B cell (primary cell): ENCODE measurements at regions not wholly inside any gene's neighbourhood (a gene's known extent, or its start where the extent isn't known, plus 50 kb on each side); places are given as distances from the start of the nearest gene placed in this dataset.

ENCODE experiments used
- ATAC-seq: fragments of 200-7000 bp; cut with Tn5 transposase; one replicate; pipeline ENCODE4 v1.10.0; 2021; ENCODE audit warnings: low read depth, mild to moderate bottlenecking, moderate number of reproducible peaks, moderate library complexity
- CTCF ChIA-PET: fragments of 350-600 bp; sonication (Branson Sonifier 250); formaldehyde crosslinking; loops from one replicate; lab custom pipeline; 2021; ENCODE audit warnings: antibody characterized with exemption, inconsistent platforms; lab: Charles Lee
- POLR2A ChIA-PET: fragments of 350-600 bp; sonication (Branson Sonifier 250); formaldehyde crosslinking; loops from one replicate; lab custom pipeline; 2021; ENCODE audit warnings: antibody characterized with exemption; lab: Charles Lee
- DNase-seq: peaks from one replicate; pipeline ENCODE4 v3.0.0; 2013
- H2AFZ ChIP-seq: 2 replicates; pipeline ENCODE4 v1.6.1; 2012; ENCODE audit warnings: mild to moderate bottlenecking, low read depth, low read length; ENCODE audit not compliant: insufficient read depth, poor library complexity, severe bottlenecking
- H3K27ac ChIP-seq, 2 donors: 1 replicate in 1 of 2; 2 replicates in 1 of 2; pipeline ENCODE4 v1.5.1; 2012 to 2013; ENCODE audit warnings: low read length in 2 of 2, mild to moderate bottlenecking in 2 of 2, moderate library complexity in 1 of 2
- H3K27me3 ChIP-seq, 4 experiments: fragments of 200-600 bp in 1 of 4; sonication (generic) in 1 of 4; replicated peaks in 1 of 4; 1 replicate in 2 of 4; 2 replicates in 2 of 4; pipeline versions ENCODE4 v1.6.1 to v1.7.0; 2013 to 2016; ENCODE audit warnings: low read length in 3 of 4, mild to moderate bottlenecking in 2 of 4, mixed read lengths in 1 of 4, moderate library complexity in 1 of 4; ENCODE audit not compliant: insufficient read depth in 4 of 4, control insufficient read depth in 3 of 4; ENCODE audit errors: control extremely low read depth in 1 of 4
- H3K36me3 ChIP-seq, 2 experiments: replicated peaks in 1 of 2; 1 replicate in 1 of 2; 2 replicates in 1 of 2; pipeline versions ENCODE4 v1.6.1 to v1.7.1; 2013; ENCODE audit warnings: low read length in 1 of 2; ENCODE audit not compliant: insufficient read depth in 2 of 2, control insufficient read depth in 1 of 2; ENCODE audit errors: control extremely low read depth in 1 of 2, extremely low read depth in 1 of 2
- H3K4me1 ChIP-seq, 2 donors: fragments of 200-600 bp in 1 of 2; sonication (generic) in 1 of 2; 1 replicate in 1 of 2; 2 replicates in 1 of 2; pipeline versions ENCODE4 v1.5.1 to v1.6.1; 2013 to 2017; ENCODE audit warnings: low read length in 2 of 2; ENCODE audit not compliant: control insufficient read depth in 2 of 2, insufficient read depth in 2 of 2
- H3K4me2 ChIP-seq: replicated peaks from 2 replicates; pipeline ENCODE3; 2012; ENCODE audit warnings: mild to moderate bottlenecking, low read depth, low read length; ENCODE audit not compliant: poor library complexity, severe bottlenecking
- H3K4me3 ChIP-seq, 5 experiments: fragments of 200-600 bp in 1 of 5; sonication (generic) in 1 of 5; 1 replicate in 3 of 5; 2 replicates in 2 of 5; pipeline versions ENCODE4 v1.5.1 to v1.7.0; 2011 to 2016; ENCODE audit warnings: low read length in 4 of 5, mild to moderate bottlenecking in 4 of 5, low read depth in 2 of 5, control low read depth in 1 of 5, moderate library complexity in 1 of 5; ENCODE audit not compliant: insufficient read depth in 1 of 5; ENCODE audit errors: control extremely low read depth in 1 of 5, extremely low read depth in 1 of 5
- H3K79me2 ChIP-seq: fragments of 200-600 bp; sonication (generic); one replicate; pipeline ENCODE4 v1.6.0; 2016; ENCODE audit warnings: low read length; ENCODE audit not compliant: control insufficient read depth, insufficient read depth
- H3K9ac ChIP-seq: fragments of 200-600 bp; sonication (generic); 2 replicates; pipeline ENCODE4 v1.6.1; 2017; ENCODE audit warnings: mild to moderate bottlenecking, low read length, moderate library complexity
- H3K9me3 ChIP-seq, 3 donors: one replicate each; pipeline versions ENCODE4 v1.6.1 to v1.7.1; 2013; ENCODE audit warnings: low read length in 2 of 3; ENCODE audit not compliant: control insufficient read depth in 2 of 3, insufficient read depth in 1 of 3; ENCODE audit errors: control extremely low read depth in 1 of 3
- H4K20me1 ChIP-seq: 2 replicates; pipeline ENCODE4 v1.6.0; 2012; ENCODE audit warnings: mild to moderate bottlenecking, low read length; ENCODE audit not compliant: insufficient read depth, control insufficient read depth, poor library complexity, severe bottlenecking
- H3K27ac Mint-ChIP-seq: one replicate; pipeline ENCODE4 v1.8.0; 2021; ENCODE audit warnings: mixed read lengths
- H3K27me3 Mint-ChIP-seq: one replicate; pipeline ENCODE4 v1.8.0; 2021; ENCODE audit warnings: mixed read lengths
- H3K4me1 Mint-ChIP-seq: one replicate; pipeline ENCODE4 v1.8.0; 2021; ENCODE audit warnings: mixed read lengths
- H3K4me3 Mint-ChIP-seq: one replicate; pipeline ENCODE4 v1.8.0; 2021; ENCODE audit warnings: mixed read lengths
- H3K9me3 Mint-ChIP-seq: one replicate; pipeline ENCODE4 v1.8.0; 2022; ENCODE audit warnings: mixed read lengths; ENCODE audit not compliant: insufficient read depth
- EZH2 ChIP-seq: IDR thresholded peaks from 2 replicates; pipeline ENCODE4 v1.6.1; 2012; ENCODE audit warnings: borderline replicate concordance, low read depth, mild to moderate bottlenecking, moderate library complexity, low read length; ENCODE audit not compliant: insufficient read depth, poor library complexity, severe bottlenecking
- WGBS: methylation state at CpG from one replicate; pipeline ENCODE4 v1.1.5; 2013; ENCODE audit warnings: missing lambda C conversion rate; ENCODE audit not compliant: insufficient coverage; 5-methylcytosine and 5-hydroxymethylcytosine counted together
- intact Hi-C: fragments of 100-400 bp; cut with micrococcal nuclease; formaldehyde crosslinking; loops from one replicate; pipeline ENCODE4 v1.10.0; 2022
- TF ChIP-seq, protein P1 (sequence below): fragments of 200-600 bp; IDR thresholded peaks from one replicate; pipeline ENCODE4 v1.8.0; 2022; ENCODE audit warnings: antibody characterized with exemption, mild to moderate bottlenecking

GRCh38 chr12:66971816-66972215, 292.9 kb upstream of the GRIP1 start:
- Mint-ChIP-seq H3K27ac (no peak overlapping the region), H3K4me3 (no peak overlapping the region), H3K4me1 (no peaks in the 10 kb centered on the region), H3K27me3 (peaks cover 27% of the 10 kb centered on the region), H3K9me3 (no peaks in the 10 kb centered on the region)
- no peaks in the 10 kb centered on the region for H3K79me2 ChIP-seq
- H2AFZ ChIP-seq: no peak overlapping the region
- no peak overlapping the region for H3K9ac ChIP-seq
- no peaks in the 10 kb centered on the region for H3K27me3 ChIP-seq
- no peak for ATAC-seq
- H3K9me3 ChIP-seq: no peaks in the 10 kb centered on the region
- no peaks in the 10 kb centered on the region for H3K4me1 ChIP-seq
- no peak overlapping the region for H3K4me2 ChIP-seq
- no peaks in the 10 kb centered on the region for H3K36me3 ChIP-seq
- no peak overlapping the region for H3K27ac ChIP-seq
- intact Hi-C loops: no loop called here
- no peaks in the 10 kb centered on the region for H4K20me1 ChIP-seq
- ChIA-PET CTCF (no interaction called here), POLR2A (no interaction called here)
- no peak for DNase-seq
- TF ChIP-seq EZH2: no peak
- TF ChIP-seq, protein P1, sequence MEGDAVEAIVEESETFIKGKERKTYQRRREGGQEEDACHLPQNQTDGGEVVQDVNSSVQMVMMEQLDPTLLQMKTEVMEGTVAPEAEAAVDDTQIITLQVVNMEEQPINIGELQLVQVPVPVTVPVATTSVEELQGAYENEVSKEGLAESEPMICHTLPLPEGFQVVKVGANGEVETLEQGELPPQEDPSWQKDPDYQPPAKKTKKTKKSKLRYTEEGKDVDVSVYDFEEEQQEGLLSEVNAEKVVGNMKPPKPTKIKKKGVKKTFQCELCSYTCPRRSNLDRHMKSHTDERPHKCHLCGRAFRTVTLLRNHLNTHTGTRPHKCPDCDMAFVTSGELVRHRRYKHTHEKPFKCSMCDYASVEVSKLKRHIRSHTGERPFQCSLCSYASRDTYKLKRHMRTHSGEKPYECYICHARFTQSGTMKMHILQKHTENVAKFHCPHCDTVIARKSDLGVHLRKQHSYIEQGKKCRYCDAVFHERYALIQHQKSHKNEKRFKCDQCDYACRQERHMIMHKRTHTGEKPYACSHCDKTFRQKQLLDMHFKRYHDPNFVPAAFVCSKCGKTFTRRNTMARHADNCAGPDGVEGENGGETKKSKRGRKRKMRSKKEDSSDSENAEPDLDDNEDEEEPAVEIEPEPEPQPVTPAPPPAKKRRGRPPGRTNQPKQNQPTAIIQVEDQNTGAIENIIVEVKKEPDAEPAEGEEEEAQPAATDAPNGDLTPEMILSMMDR: no peak
- WGBS: 97% methylated on average over 5 of the region's 5 CpGs
- no peak overlapping the region for H3K4me3 ChIP-seq

DNA sequence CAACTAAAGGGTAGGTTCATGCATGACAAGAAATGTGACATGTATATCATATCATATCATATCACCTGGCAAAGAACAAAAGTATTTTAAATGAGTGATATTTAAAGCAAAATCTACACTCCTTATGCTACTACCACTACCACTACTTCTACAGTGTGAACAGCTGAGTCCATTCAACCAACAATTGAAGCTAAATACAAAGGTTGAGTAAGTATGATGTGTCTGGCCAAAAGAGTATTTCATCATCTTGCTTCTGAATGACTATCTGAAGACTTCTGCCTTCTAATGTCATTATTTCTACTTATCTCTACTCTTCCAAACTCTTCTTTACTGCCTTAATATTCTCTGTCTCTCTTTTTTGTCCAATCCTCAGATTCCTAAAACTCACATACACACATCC, 292.6 kb upstream of the CAND1 start:
- no peak for TF ChIP-seq EZH2
- TF ChIP-seq, protein P1: no peak
- Mint-ChIP-seq H3K4me3 (no peak overlapping the region), H3K9me3 (no peaks in the 10 kb centered on the region), H3K27ac (no peak overlapping the region), H3K27me3 (peaks cover 29% of the 10 kb centered on the region), H3K4me1 (no peaks in the 10 kb centered on the region)
- H3K9me3 ChIP-seq: no peaks in the 10 kb centered on the region
- no peaks in the 10 kb centered on the region for H3K4me1 ChIP-seq
- H3K36me3 ChIP-seq: no peaks in the 10 kb centered on the region
- no peak for DNase-seq
- no peak overlapping the region for H3K4me2 ChIP-seq
- POLR2A ChIA-PET: no interaction called here
- H3K27me3 ChIP-seq: no peaks in the 10 kb centered on the region
- H3K27ac ChIP-seq: no peak overlapping the region
- no peak for ATAC-seq
- H2AFZ ChIP-seq: no peak overlapping the region
- no peaks in the 10 kb centered on the region for H3K79me2 ChIP-seq
- CTCF ChIA-PET: interaction anchor here (0.7 kb wide), 1 partner anchor 114 kb away, joined by 3 read pairs; no protein-coding TSS in a partner anchor
- H3K9ac ChIP-seq: no peak overlapping the region
- no peaks in the 10 kb centered on the region for H4K20me1 ChIP-seq
- intact Hi-C loops: no loop called here
- no peak overlapping the region for H3K4me3 ChIP-seq
